Caco-2 (cell line): ENCODE measurements at regions not wholly inside any gene's neighbourhood (a gene's known extent, or its start where the extent isn't known, plus 50 kb on each side); places are given as distances from the start of the nearest gene placed in this dataset.

Experiments
- BruUV-seq: library from RNA; stranded (reverse); fragments of 400-500 nt; replicated peaks from 2 replicates; lab custom pipeline; 2021; lab: Mats Ljungman, UMichigan
- CTCF ChIA-PET: fragments of 300-600 bp; sonication (Branson Sonifier 250); formaldehyde crosslinking; loops from one replicate; lab custom pipeline; 2022; ENCODE audit warnings: antibody characterized with exemption; lab: Charles Lee
- POLR2A ChIA-PET: fragments of 300-600 bp; sonication (Branson Sonifier 250); formaldehyde crosslinking; loops from one replicate; lab custom pipeline; 2022; ENCODE audit warnings: antibody characterized with exemption; lab: Charles Lee
- DNase-seq, 2 experiments: peaks; one replicate each; pipeline versions ENCODE4 v3.0.0 to v3.0.0-alpha.2; 2020 to 2022
- H3K27me3 ChIP-seq: replicated peaks from 2 replicates; pipeline ENCODE4 v1.6.0; 2011; ENCODE audit warnings: low read length; ENCODE audit not compliant: control insufficient read depth, insufficient read depth
- H3K36me3 ChIP-seq: 2 replicates; pipeline ENCODE4 v1.5.1; 2011; ENCODE audit warnings: low read length; ENCODE audit not compliant: control insufficient read depth, insufficient read depth
- H3K4me1 ChIP-seq: fragments of 250-450 bp; sonication (Bioruptor Pico); 2 replicates; pipeline ENCODE4 v1.5.1; 2020; ENCODE audit warnings: mild to moderate bottlenecking
- H3K4me3 ChIP-seq: 2 replicates; pipeline ENCODE4 v1.5.1; 2011; ENCODE audit warnings: low read depth, mild to moderate bottlenecking, control low read depth, low read length
- H3K9me3 ChIP-seq: fragments of 250-450 bp; sonication (Bioruptor Pico); 2 replicates; pipeline ENCODE4 v1.5.1; 2020; ENCODE audit warnings: mild to moderate bottlenecking, moderate library complexity
- H3K27ac Mint-ChIP-seq: one replicate; pipeline ENCODE4 v1.8.0; 2022; ENCODE audit warnings: mixed read lengths; ENCODE audit not compliant: unreplicated experiment
- H3K27me3 Mint-ChIP-seq: one replicate; pipeline ENCODE4 v1.8.0; 2022; ENCODE audit warnings: mixed read lengths; ENCODE audit not compliant: insufficient read depth, unreplicated experiment
- H3K36me3 Mint-ChIP-seq: one replicate; pipeline ENCODE4 v1.8.0; 2022; ENCODE audit warnings: mild to moderate bottlenecking, mixed read lengths; ENCODE audit not compliant: insufficient read depth, unreplicated experiment
- H3K4me1 Mint-ChIP-seq: one replicate; pipeline ENCODE4 v1.8.0; 2022; ENCODE audit warnings: low read depth, mixed read lengths; ENCODE audit not compliant: unreplicated experiment
- H3K4me3 Mint-ChIP-seq: one replicate; pipeline ENCODE4 v1.8.0; 2022; ENCODE audit warnings: mild to moderate bottlenecking, moderate library complexity, mixed read lengths; ENCODE audit not compliant: unreplicated experiment
- H3K9me3 Mint-ChIP-seq: one replicate; pipeline ENCODE4 v1.8.0; 2022; ENCODE audit warnings: mixed read lengths; ENCODE audit not compliant: unreplicated experiment
- intact Hi-C: fragments of 100-400 bp; cut with micrococcal nuclease; formaldehyde crosslinking; loops from one replicate; pipeline ENCODE4 v1.10.0; 2022; ENCODE audit not compliant: unreplicated experiment
- TF ChIP-seq, protein P1 (sequence below), 2 experiments: fragments of 200-600 bp in 1 of 2; IDR thresholded peaks; 1 replicate in 1 of 2; 2 replicates in 1 of 2; pipeline versions ENCODE4 v1.5.1 to v1.8.0; 2011 to 2022; ENCODE audit warnings: antibody characterized with exemption in 1 of 2, control low read depth in 1 of 2, inconsistent platforms in 1 of 2, low read depth in 1 of 2, low read length in 1 of 2, mild to moderate bottlenecking in 1 of 2, moderate library complexity in 1 of 2; ENCODE audit not compliant: insufficient read depth in 1 of 2, severe bottlenecking in 1 of 2, unreplicated experiment in 1 of 2

DNA sequence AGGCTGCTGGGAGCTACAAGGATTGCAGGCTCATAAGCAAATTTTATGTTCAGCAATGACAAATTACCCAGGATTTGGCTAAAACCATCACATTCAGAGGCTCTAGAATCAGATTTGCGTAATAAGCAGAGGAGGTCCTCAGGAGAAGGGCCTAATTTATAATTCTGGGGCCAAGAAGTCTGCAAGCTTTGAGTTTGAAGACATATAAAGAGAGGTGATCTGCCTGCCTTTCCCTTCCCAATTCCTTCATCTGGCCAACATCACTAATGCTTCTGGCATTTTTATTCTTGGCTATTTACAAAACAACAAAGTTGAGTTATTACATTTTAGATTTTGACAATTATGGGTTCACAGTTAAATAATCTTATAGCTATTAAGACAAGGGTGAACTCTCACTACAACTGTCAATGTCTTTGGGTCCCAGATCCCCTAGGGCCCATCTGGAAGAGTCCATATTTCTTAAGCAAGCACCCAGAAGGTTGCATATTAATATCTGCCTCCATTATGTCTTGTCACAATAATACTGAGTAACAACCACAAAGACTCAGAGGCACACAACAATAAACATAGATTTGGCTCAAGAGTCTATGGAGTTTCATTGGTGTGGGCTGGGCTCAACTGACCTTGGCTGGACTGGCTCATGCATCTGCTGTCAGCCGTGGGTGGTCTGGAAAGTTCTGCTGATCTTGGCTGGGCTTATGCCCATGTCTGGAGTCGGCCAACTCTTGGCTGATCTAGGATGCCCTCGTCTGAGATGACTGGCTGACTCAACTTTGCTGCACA is 67.2 kb upstream of the CD82 start:
- H3K36me3 Mint-ChIP-seq = no peaks in the 10 kb centered on the region
- no peaks in the 10 kb centered on the region for H3K36me3 ChIP-seq
- POLR2A ChIA-PET = no interaction called here
- no TSS peak for BruUV-seq
- TF ChIP-seq, protein P1, sequence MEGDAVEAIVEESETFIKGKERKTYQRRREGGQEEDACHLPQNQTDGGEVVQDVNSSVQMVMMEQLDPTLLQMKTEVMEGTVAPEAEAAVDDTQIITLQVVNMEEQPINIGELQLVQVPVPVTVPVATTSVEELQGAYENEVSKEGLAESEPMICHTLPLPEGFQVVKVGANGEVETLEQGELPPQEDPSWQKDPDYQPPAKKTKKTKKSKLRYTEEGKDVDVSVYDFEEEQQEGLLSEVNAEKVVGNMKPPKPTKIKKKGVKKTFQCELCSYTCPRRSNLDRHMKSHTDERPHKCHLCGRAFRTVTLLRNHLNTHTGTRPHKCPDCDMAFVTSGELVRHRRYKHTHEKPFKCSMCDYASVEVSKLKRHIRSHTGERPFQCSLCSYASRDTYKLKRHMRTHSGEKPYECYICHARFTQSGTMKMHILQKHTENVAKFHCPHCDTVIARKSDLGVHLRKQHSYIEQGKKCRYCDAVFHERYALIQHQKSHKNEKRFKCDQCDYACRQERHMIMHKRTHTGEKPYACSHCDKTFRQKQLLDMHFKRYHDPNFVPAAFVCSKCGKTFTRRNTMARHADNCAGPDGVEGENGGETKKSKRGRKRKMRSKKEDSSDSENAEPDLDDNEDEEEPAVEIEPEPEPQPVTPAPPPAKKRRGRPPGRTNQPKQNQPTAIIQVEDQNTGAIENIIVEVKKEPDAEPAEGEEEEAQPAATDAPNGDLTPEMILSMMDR (IDR thresholded peaks at IDR 0.05; ENCODE audit: insufficient read depth in 1 of 2, low read depth in 1 of 2, low read length in 1 of 2, severe bottlenecking in 1 of 2, unreplicated experiment in 1 of 2) = no peak
- H3K4me3 Mint-ChIP-seq = no peak overlapping the region
- H3K4me1 ChIP-seq = no peaks in the 10 kb centered on the region
- no peak for DNase-seq
- intact Hi-C loops = no loop called here
- H3K27ac Mint-ChIP-seq = no peak overlapping the region
- H3K9me3 ChIP-seq = no peaks in the 10 kb centered on the region
- CTCF ChIA-PET = no interaction called here
- H3K4me1 Mint-ChIP-seq = no peaks in the 10 kb centered on the region
- no peaks in the 10 kb centered on the region for H3K9me3 Mint-ChIP-seq
- H3K27me3 ChIP-seq = no peaks in the 10 kb centered on the region
- H3K27me3 Mint-ChIP-seq = peaks cover 7% of the 10 kb centered on the region
- no peak overlapping the region for H3K4me3 ChIP-seq

DNA sequence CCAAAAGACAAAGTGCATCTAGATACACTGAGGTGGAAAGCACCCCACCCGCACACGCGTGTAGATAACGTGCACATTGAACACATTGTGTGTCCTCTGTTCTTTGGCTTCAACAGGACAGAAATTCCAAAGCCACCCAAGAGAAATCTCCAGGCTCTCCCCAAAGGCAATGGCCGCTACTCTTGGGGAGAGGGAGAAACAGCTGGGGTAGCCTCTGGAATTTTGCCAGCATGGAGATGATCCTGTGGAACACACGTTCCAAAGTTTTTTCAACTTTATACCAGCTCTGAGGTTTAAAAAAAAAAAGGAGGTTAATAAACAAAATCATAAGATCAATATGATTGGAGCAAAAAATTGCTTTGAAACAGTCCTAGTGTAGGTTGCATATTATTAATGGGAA is 63.0 kb upstream of the CD82 start:
- H3K4me1 ChIP-seq = no peaks in the 10 kb centered on the region
- no peaks in the 10 kb centered on the region for H3K4me1 Mint-ChIP-seq
- no peaks in the 10 kb centered on the region for H3K36me3 Mint-ChIP-seq
- H3K27ac Mint-ChIP-seq = no peak overlapping the region
- CTCF ChIA-PET = no interaction called here
- H3K9me3 ChIP-seq = no peaks in the 10 kb centered on the region
- H3K4me3 Mint-ChIP-seq = no peak overlapping the region
- peaks cover 10% of the 10 kb centered on the region for H3K27me3 Mint-ChIP-seq
- H3K36me3 ChIP-seq = no peaks in the 10 kb centered on the region
- H3K4me3 ChIP-seq = no peak overlapping the region
- no peak for DNase-seq
- BruUV-seq = no TSS peak
- H3K9me3 Mint-ChIP-seq = no peaks in the 10 kb centered on the region
- intact Hi-C loops = no loop called here
- TF ChIP-seq, protein P1 (IDR thresholded peaks at IDR 0.05; ENCODE audit: insufficient read depth in 1 of 2, low read depth in 1 of 2, low read length in 1 of 2, severe bottlenecking in 1 of 2, unreplicated experiment in 1 of 2) = no peak
- POLR2A ChIA-PET = no interaction called here
- no peaks in the 10 kb centered on the region for H3K27me3 ChIP-seq

DNA sequence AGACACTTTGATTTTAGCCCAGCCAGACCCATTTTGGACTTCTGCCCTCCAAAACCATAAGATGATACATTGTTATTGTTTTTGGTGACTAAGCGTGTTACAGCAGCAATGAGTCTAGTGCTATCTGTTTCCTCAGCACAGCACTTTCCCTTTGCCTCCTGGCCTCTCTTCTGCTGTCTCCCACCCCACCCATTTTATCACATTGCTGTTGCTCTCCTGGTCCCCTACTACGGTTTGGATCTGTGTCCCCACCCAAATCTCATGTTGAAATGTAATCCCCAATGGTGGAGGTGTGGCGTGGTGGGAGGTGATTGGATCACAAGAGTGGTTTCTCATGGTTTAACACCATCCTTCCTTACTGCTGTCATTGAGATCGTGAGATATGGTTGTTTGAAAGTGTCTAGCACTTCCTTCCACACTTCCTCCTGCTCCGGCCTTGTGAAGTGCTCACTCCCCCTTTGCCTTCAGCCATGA is 59.8 kb upstream of the CD82 start:
- Histone ChIP-seq H3K27me3 (no peaks in the 10 kb centered on the region), H3K4me1 (no peaks in the 10 kb centered on the region), H3K9me3 (no peaks in the 10 kb centered on the region), H3K4me3 (no peak overlapping the region), H3K36me3 (no peaks in the 10 kb centered on the region)
- ChIA-PET POLR2A (no interaction called here), CTCF (no interaction called here)
- intact Hi-C loops = no loop called here
- H3K4me1 Mint-ChIP-seq = no peaks in the 10 kb centered on the region
- TF ChIP-seq, protein P1 (IDR thresholded peaks at IDR 0.05; ENCODE audit: insufficient read depth in 1 of 2, low read depth in 1 of 2, low read length in 1 of 2, severe bottlenecking in 1 of 2, unreplicated experiment in 1 of 2) = no peak
- no peak for DNase-seq
- BruUV-seq = no TSS peak
- no peak overlapping the region for H3K27ac Mint-ChIP-seq
- H3K27me3 Mint-ChIP-seq = peaks cover 7% of the 10 kb centered on the region
- H3K4me3 Mint-ChIP-seq = no peak overlapping the region
- no peaks in the 10 kb centered on the region for H3K36me3 Mint-ChIP-seq
- no peaks in the 10 kb centered on the region for H3K9me3 Mint-ChIP-seq
